ENCODE measurements at regions not wholly inside any gene's neighbourhood (a gene's known extent, or its start where the extent isn't known, plus 50 kb on each side); places are given as distances from the start of the nearest gene placed in this dataset.

DNA sequence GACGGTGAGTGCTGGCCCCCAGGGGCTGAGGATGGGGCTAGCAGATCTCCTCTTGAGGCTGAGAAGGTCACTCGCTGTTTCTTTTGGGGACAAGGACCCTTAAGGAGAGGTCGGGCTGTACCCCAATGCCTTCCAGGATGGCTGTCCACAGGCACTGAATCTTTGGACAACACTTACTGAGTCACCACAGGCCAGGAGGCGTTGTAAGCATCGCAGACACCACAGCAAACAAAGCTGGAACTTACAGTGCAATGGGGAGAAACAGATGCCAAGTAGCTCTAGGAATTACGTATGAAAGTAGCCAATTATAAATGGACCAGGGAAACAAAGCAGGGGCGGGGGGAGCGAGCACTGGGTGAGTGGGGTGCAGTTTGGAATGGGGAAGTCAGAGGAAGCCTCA is 219.8 kb downstream of the GLI2 start:
- no peak for DNase-seq
- Histone ChIP-seq H3K9ac (ENCODE audit: low read length) (no peak overlapping the region), H3K18ac (ENCODE audit: low read depth in 1 of 2, low read length in 2 of 2) (no peak overlapping the region), H4K8ac (ENCODE audit: low read length) (no peak overlapping the region), H3K9me3 (ENCODE audit: control insufficient read depth, low read length) (no peaks in the 10 kb centered on the region), H2BK120ac (ENCODE audit: low read depth, low read length) (no peak overlapping the region), H3K4me2 (ENCODE audit: low read length, poor library complexity, severe bottlenecking) (no peak overlapping the region), H3K4me3 (ENCODE audit: insufficient read depth in 1 of 2, low read depth in 1 of 2, low read length in 2 of 2) (no peak overlapping the region), H4K91ac (ENCODE audit: low read length) (no peak overlapping the region), H2BK15ac (ENCODE audit: low read depth, poor library complexity, severe bottlenecking) (no peak overlapping the region), H3K4me1 (ENCODE audit: control insufficient read depth, insufficient read depth, low read depth, low read length) (peaks cover 39% of the 10 kb centered on the region), H2AK5ac (ENCODE audit: low read length, severe bottlenecking) (no peak overlapping the region), H2BK5ac (ENCODE audit: low read depth, low read length, poor library complexity, severe bottlenecking) (no peak overlapping the region), H3K36me3 (ENCODE audit: control insufficient read depth in 1 of 2, insufficient read depth in 2 of 2, low read depth in 1 of 2, low read length in 2 of 2) (peaks cover 15 to 62% of the 10 kb centered on the region in 2 experiments), H3K4ac (ENCODE audit: low read depth in 1 of 2, low read length in 2 of 2) (no peak overlapping the region), H3K14ac (ENCODE audit: low read length in 2 of 2) (no peak overlapping the region), H3K23ac (ENCODE audit: low read length in 2 of 2) (no peak overlapping the region), H2BK12ac (ENCODE audit: low read length in 2 of 2) (no peak overlapping the region), H3K27me3 (ENCODE audit: control insufficient read depth in 1 of 2, insufficient read depth in 1 of 2, low read length in 2 of 2) (no peaks in the 10 kb centered on the region), H2AFZ (ENCODE audit: low read depth, low read length) (no peak overlapping the region), H3K79me1 (replicated peaks; ENCODE audit: low read length, poor library complexity, severe bottlenecking) (peaks cover 9% of the 10 kb centered on the region), H3K27ac (ENCODE audit: low read length, poor library complexity, severe bottlenecking) (no peak overlapping the region)
- WGBS: 85% methylated on average over 8 of the region's 8 CpGs

DNA sequence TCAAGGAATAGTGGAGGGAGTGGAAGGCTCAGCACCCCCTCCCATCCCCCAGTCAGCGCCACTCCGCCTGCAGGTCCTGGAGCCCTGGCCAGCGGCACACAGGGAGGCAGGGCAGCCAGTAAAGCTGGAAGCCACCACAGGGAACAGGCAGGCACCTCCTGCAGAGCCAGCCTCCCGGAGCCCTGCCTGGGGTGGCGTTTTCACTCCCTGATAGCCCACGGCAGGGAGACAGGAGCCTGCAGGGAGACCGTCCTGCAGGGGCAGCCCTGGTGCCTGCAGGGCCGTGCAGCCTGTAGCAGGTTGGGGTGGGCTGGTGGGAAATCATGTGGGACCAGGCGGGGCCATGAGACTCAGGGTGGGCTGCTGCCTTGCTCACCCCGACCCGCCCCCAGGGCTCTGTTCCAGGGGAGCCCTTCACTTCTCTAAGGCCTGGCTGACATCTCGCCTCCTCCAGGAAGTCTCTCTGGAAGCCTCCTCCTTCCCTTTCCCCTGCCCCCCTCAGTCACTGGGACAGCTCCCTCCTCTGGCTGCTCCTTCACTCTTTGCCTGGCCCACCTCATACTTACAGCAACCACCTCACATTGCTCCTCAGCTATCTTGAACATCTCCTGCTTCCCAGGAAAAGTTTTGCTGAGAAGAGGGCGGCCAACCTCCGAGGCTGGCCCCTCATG is 221.0 kb downstream of the GLI2 start:
- Histone ChIP-seq H3K9ac (ENCODE audit: low read length) (no peak overlapping the region), H3K4ac (ENCODE audit: low read depth in 1 of 2, low read length in 2 of 2) (no peak overlapping the region), H2BK5ac (ENCODE audit: low read depth, low read length, poor library complexity, severe bottlenecking) (no peak overlapping the region), H3K36me3 (ENCODE audit: control insufficient read depth in 1 of 2, insufficient read depth in 2 of 2, low read depth in 1 of 2, low read length in 2 of 2) (peaks cover 15 to 63% of the 10 kb centered on the region in 2 experiments), H3K4me2 (ENCODE audit: low read length, poor library complexity, severe bottlenecking) (no peak overlapping the region), H4K91ac (ENCODE audit: low read length) (no peak overlapping the region), H3K18ac (ENCODE audit: low read depth in 1 of 2, low read length in 2 of 2) (no peak overlapping the region), H3K79me1 (replicated peaks; ENCODE audit: low read length, poor library complexity, severe bottlenecking) (peaks cover 3% of the 10 kb centered on the region), H3K23ac (ENCODE audit: low read length in 2 of 2) (no peak overlapping the region), H2BK15ac (ENCODE audit: low read depth, poor library complexity, severe bottlenecking) (no peak overlapping the region), H3K14ac (ENCODE audit: low read length in 2 of 2) (no peak overlapping the region), H4K8ac (ENCODE audit: low read length) (no peak overlapping the region), H3K4me1 (ENCODE audit: control insufficient read depth, insufficient read depth, low read depth, low read length) (peaks cover 32% of the 10 kb centered on the region), H3K4me3 (ENCODE audit: insufficient read depth in 1 of 2, low read depth in 1 of 2, low read length in 2 of 2) (no peak overlapping the region), H2BK120ac (ENCODE audit: low read depth, low read length) (no peak overlapping the region), H2AFZ (ENCODE audit: low read depth, low read length) (no peak overlapping the region), H3K27me3 (ENCODE audit: control insufficient read depth in 1 of 2, insufficient read depth in 1 of 2, low read length in 2 of 2) (no peaks in the 10 kb centered on the region), H3K27ac (ENCODE audit: low read length, poor library complexity, severe bottlenecking) (no peak overlapping the region), H2AK5ac (ENCODE audit: low read length, severe bottlenecking) (no peak overlapping the region), H3K9me3 (ENCODE audit: control insufficient read depth, low read length) (no peaks in the 10 kb centered on the region), H2BK12ac (ENCODE audit: low read length in 2 of 2) (no peak overlapping the region)
- DNase-seq: no peak
- WGBS: 91% methylated on average over 14 of the region's 14 CpGs

DNA sequence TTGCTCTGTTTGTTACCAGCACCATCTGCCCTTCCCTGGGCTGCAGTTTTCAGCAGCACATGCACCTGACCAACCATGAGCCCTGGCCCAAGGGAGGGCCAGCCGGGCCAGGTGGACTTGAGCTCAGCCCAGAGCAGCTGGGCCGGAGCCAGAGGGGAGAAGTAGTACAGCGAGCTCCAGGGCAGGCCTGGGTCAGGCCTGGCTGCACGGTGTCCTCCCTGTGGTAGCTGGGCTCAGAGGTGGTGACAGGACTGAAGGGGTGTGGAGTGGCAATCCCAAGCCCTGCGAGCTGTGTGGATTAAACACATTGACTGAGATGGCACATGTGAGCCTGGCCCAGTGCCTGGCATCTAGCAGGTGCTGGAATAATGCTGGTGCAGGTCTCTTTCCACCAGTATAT is 222.2 kb downstream of the GLI2 start:
- Histone ChIP-seq H3K79me1 (replicated peaks; ENCODE audit: low read length, poor library complexity, severe bottlenecking) (peaks cover 5% of the 10 kb centered on the region), H2BK15ac (ENCODE audit: low read depth, poor library complexity, severe bottlenecking) (no peak overlapping the region), H3K9ac (ENCODE audit: low read length) (no peak overlapping the region), H3K14ac (ENCODE audit: low read length in 2 of 2) (no peak overlapping the region), H2BK120ac (ENCODE audit: low read depth, low read length) (no peak overlapping the region), H3K27me3 (ENCODE audit: control insufficient read depth in 1 of 2, insufficient read depth in 1 of 2, low read length in 2 of 2) (no peaks in the 10 kb centered on the region), H3K9me3 (ENCODE audit: control insufficient read depth, low read length) (no peaks in the 10 kb centered on the region), H2AK5ac (ENCODE audit: low read length, severe bottlenecking) (no peak overlapping the region), H3K18ac (ENCODE audit: low read depth in 1 of 2, low read length in 2 of 2) (no peak overlapping the region), H2AFZ (ENCODE audit: low read depth, low read length) (no peak overlapping the region), H4K91ac (ENCODE audit: low read length) (no peak overlapping the region), H3K27ac (ENCODE audit: low read length, poor library complexity, severe bottlenecking) (no peak overlapping the region), H4K8ac (ENCODE audit: low read length) (no peak overlapping the region), H3K4me2 (ENCODE audit: low read length, poor library complexity, severe bottlenecking) (no peak overlapping the region), H2BK12ac (ENCODE audit: low read length in 2 of 2) (no peak overlapping the region), H3K4me3 (ENCODE audit: insufficient read depth in 1 of 2, low read depth in 1 of 2, low read length in 2 of 2) (no peak overlapping the region), H3K23ac (ENCODE audit: low read length in 2 of 2) (no peak overlapping the region), H3K4me1 (ENCODE audit: control insufficient read depth, insufficient read depth, low read depth, low read length) (peaks cover 22% of the 10 kb centered on the region), H3K36me3 (ENCODE audit: control insufficient read depth in 1 of 2, insufficient read depth in 2 of 2, low read depth in 1 of 2, low read length in 2 of 2) (peaks cover 15 to 69% of the 10 kb centered on the region in 2 experiments), H2BK5ac (ENCODE audit: low read depth, low read length, poor library complexity, severe bottlenecking) (no peak overlapping the region), H3K4ac (ENCODE audit: low read depth in 1 of 2, low read length in 2 of 2) (no peak overlapping the region)
- DNase-seq: no peak
- 93% methylated on average over 5 of the region's 5 CpGs for WGBS

DNA sequence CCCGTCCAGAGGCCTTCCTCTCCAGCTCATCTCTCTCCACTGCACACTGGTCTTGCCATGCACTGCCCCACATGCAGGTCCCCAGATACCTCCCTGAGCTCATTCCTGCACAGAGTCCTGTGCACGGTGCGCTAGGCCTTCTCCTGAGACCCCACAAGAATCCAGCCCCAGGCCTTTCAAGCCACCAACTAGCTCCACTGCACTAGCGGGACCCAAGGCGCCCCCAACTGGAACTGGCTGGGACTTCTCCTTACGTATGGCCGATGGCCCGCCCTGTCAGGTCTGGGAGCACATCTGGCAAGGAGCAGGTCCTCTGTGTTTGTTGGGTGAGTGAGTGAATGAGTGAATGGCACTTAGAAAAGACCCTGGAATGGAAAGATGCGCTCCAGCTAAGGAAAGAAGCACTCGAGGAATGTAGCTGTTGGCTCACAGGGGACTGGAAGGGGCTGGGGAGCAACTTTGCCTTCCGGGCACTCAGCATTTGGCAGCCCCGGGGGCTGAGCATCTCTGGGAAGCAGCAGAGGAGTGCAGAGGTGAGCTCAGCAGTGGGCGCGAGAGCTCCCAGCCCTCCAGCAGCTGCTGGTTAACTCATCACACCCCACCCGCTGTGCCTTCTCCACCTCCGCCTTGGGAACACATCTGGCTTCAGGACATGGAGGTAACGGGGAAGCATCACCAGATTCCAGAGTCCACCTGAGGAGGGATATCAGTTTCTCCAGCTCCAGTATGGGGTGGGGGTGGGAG is 223.1 kb downstream of the GLI2 start:
- Histone ChIP-seq H3K14ac (ENCODE audit: low read length in 2 of 2) (no peak overlapping the region), H2BK5ac (ENCODE audit: low read depth, low read length, poor library complexity, severe bottlenecking) (no peak overlapping the region), H3K4me3 (ENCODE audit: insufficient read depth in 1 of 2, low read depth in 1 of 2, low read length in 2 of 2) (no peak overlapping the region), H3K23ac (ENCODE audit: low read length in 2 of 2) (no peak overlapping the region), H3K27me3 (ENCODE audit: control insufficient read depth in 1 of 2, insufficient read depth in 1 of 2, low read length in 2 of 2) (no peaks in the 10 kb centered on the region), H3K9me3 (ENCODE audit: control insufficient read depth, low read length) (no peaks in the 10 kb centered on the region), H3K4me2 (ENCODE audit: low read length, poor library complexity, severe bottlenecking) (no peak overlapping the region), H4K8ac (ENCODE audit: low read length) (no peak overlapping the region), H3K18ac (ENCODE audit: low read depth in 1 of 2, low read length in 2 of 2) (no peak overlapping the region), H3K4me1 (ENCODE audit: control insufficient read depth, insufficient read depth, low read depth, low read length) (peaks cover 26% of the 10 kb centered on the region), H3K79me1 (replicated peaks; ENCODE audit: low read length, poor library complexity, severe bottlenecking) (peaks cover 8% of the 10 kb centered on the region), H3K27ac (ENCODE audit: low read length, poor library complexity, severe bottlenecking) (no peak overlapping the region), H2AK5ac (ENCODE audit: low read length, severe bottlenecking) (no peak overlapping the region), H3K4ac (ENCODE audit: low read depth in 1 of 2, low read length in 2 of 2) (no peak overlapping the region), H3K9ac (ENCODE audit: low read length) (no peak overlapping the region), H2BK12ac (ENCODE audit: low read length in 2 of 2) (no peak overlapping the region), H4K91ac (ENCODE audit: low read length) (no peak overlapping the region), H2BK120ac (ENCODE audit: low read depth, low read length) (no peak overlapping the region), H2AFZ (ENCODE audit: low read depth, low read length) (no peak overlapping the region), H2BK15ac (ENCODE audit: low read depth, poor library complexity, severe bottlenecking) (no peak overlapping the region), H3K36me3 (ENCODE audit: control insufficient read depth in 1 of 2, insufficient read depth in 2 of 2, low read depth in 1 of 2, low read length in 2 of 2) (peaks cover 15 to 70% of the 10 kb centered on the region in 2 experiments)
- peak; percentile 18 for DNase-seq
- 87% methylated on average over 14 of the region's 17 CpGs for WGBS

Data from mesenchymal stem cell (in vitro differentiated cells and primary cell).